ENCODE measurements at regions not wholly inside any gene's neighbourhood (a gene's known extent, or its start where the extent isn't known, plus 50 kb on each side); places are given as distances from the start of the nearest gene placed in this dataset.

DNA sequence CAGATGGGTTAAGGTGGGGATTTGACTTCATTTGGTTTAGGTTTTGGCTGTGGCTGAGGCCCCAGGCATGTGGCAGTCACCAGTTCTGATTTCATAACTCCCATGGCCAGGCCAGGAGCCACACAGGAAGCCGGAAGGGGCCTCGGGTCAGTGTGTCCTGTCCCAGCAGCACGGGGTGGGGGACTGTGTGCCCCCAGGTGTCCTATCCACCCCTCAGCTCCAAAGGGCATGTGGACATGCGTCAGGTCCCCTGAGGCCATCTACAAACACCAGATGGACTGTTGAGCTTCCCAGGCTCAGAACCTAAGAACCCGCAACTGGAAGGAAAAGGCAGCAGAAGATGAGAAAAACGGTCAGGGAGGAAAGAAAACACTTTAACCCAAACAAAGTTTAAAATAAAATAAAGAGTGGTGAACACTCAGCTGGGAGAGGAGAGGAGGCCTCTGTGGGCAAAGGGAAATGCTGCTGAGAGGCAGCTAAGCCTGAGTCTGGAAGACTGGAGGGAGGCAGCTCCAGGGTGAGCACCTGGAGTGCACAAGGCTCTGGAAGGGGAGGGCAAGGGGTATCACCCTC, 260.8 kb downstream of the AUH start:
- no peak for DNase-seq (ENCODE audit: low read depth)

DNA sequence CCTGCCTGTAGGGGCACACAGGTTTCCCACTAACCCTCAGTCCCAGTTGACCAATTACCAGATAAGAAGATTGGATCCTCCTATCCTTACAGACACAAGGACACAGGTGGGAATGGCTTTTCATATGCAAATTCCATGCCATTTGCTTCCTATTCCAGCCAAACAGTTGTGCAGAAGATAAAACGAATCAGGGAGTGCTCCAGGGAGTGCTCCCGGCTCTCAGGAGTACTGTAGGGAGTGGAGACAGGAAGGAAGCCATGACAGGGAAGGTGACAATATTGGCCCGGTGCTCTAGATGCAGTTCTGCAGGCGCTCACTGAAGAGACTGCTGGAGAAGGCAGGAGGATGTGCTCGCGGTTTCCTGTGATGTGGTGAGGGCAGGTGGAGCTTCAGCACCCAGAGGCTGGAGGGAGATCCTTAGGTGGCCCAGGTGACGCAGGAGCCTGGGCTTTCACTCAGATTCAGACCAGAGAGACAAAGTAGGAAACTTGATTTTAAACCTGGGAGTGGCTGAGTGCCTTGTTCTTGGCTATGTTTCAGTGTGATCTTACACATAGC, 260.0 kb downstream of the AUH start:
- peak; percentile 43 for DNase-seq (ENCODE audit: low read depth)

DNA sequence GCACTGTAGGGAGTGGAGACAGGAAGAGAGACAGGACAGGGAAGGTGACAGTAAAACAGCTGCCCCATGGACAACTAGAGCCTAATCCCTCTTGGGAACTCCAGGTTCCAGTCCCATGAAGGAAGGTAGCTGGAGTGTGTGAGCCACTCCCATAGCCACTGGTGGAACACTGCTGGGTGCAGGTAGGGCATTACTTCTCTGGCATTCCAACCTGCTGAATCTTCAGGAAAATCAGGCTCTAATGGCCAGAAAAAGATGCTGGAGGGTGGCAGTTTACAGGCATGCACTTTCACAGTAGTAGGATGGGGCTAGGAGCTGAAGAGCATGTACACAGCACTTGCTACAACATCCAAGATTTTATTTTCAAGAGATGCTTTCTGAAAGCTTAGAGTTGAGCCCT, 259.4 kb downstream of the AUH start:
- no peak for DNase-seq (ENCODE audit: low read depth)

DNA sequence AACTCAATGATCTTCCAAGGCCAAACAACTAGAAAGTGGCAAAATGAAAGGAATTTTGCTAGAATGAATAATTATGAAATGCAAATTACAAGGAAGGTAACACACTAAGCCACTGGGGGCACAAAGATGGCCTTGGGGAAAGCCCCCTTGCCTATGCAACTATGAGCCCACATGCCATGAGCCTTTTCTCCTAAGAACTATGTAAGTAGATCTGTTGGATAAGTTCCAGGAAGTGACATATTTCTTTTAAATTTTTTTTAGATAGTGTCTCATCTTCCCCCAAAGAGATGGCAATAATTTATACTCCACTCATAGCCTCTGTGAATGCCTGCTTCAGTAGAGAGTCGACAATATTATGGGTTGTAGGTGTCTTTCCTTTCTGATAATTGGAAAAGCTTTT, 257.8 kb downstream of the AUH start:
- no peak for DNase-seq (ENCODE audit: low read depth)

DNA sequence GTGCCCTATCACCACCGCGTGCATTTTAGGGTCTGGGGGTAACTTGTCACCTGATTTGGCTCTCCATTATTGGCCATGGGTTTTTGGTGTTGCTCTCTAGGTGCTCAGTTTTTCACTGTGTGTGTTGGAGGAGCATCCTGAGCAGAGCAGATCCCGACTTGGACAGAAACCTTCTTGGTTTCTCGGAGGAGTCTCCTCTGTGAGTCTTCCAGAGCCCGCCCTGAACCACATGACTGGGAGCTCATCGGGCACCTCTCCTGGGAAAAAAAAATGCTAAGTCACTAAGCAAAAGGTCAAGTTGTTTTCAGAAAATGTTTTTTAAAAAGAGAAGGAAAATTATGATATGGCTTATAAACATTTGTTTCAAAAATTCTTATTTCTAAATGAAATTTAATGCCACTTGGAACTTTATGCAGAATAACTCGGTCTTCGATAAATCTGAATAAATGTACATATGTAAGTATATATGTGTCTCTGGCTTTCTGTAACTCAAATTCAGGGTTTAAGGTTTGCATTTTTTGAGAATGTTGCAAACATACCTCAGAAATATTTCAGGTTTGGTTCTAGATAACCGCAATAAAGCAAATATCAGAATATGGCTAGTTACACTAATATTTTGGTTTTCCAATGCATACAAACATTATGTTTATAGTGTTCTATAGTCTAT, 255.2 kb downstream of the AUH start:
- no peak for DNase-seq (ENCODE audit: low read depth)

DNA sequence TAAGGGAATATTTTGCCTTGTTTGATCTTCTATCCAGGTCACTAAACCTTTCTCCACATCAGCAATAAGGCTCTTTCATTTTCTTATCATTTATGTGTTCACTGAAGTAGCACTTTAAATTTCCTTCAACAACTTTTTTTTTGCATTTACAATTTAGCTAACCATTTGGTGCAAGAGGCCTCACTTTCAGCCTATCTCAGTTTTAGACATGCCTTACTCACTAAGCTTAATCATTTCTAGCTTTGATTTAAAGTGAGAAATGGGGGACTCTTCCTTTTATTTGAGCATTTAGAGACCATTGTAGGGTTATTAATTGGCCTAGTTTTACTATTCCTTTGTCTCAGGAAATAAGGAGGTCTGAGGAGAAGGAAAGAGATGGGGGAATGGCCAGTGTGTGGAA, 250.5 kb downstream of the AUH start:
- DNase-seq (ENCODE audit: low read depth): no peak

DNA sequence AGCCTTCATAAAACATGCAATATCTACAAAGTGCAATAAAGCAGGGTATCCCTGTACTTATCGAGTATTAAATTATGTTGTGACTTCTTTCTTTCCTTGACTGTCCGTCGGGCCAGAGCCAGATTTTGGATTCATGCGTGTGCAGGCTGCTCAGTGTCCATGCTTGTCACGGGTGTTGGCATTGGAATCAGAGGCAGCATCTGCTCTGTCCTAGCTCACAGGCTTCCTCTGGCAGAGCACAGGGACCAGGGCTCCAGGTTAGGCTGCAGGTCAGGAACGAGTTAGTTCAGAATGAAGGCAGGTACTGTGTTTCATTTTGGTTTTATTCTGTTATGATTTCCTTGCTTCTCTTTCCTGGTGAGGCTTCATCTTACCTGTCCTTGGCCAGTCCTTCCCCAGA, 249.8 kb downstream of the AUH start:
- DNase-seq (ENCODE audit: low read depth): no peak

DNA sequence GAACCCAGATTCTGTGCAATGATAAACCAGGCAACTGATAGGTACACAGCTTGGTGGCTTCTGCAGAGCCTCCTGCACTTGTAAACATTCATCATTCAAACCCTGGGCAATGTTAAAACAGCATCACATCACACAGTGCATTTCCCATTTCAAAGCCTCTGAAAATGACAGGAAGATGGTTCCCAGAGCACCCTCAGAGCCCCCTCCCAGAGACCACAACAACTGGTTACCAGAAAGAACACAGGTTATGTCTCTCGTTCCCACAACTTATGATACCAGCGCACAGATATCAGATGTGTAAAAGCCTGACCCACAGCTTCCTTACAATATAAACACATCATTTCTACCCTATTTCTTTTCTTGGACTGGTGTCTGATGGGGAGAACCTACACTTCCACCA, 248.7 kb downstream of the AUH start:
- no peak for DNase-seq (ENCODE audit: low read depth)

DNA sequence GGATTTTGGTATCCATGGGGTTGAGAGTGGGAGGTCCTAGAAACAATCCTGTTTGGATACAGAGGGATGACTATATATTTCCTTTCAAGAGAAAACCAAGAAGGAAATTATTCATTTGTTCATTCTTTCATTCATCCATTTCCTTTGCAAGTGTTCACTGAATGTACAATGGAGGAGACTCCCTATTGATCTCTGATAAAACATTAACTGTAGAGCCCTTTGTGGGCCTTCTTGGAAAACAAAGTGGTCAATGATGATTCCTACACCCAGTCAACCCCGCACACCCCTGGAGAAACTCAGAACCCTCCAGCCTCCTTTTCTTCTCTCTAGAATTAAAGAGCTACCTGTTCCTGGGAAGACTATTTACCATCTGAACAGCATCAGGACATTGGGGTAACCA, 247.3 kb downstream of the AUH start:
- DNase-seq (ENCODE audit: low read depth): no peak

DNA sequence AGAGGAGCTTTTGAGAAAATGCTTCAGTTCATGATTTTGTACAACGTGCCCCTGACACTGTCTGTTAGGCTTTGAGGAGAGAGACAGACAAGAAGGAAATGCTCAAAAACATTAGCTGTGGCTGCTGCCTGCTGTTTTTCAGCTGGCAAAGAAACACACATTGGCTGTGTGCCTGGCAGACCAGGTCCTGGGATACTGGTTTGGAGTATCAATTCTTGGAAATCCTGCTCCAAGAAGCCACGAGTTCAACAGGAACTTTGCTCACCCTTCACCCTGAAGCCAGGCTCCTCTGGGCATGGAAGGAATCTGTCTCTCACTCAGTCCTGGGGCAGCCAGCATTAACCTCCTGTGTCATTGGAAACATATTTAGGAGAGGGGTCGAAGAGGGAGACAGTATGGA, 245.5 kb downstream of the AUH start:
- DNase-seq (ENCODE audit: low read depth): no peak

DNA sequence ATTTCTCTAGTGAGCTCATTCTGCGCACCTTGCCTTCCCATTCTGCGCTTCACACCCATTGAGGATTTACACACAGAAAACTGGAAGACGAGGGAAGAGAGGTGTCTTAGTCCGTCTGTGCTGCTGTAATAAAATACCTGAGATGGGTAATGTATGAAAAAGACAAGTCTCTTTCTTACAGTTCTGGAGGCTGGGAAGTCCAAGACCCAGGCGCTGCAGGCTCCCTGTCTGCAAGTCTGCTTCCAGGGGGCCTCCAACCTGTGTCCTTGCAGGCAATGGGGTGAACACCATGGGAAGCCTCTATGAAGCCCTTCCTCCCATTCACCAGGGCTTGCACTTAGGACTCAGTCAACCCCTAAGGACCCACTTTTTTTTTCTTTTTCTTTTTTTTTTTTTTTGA, 245.0 kb downstream of the AUH start:
- no peak for DNase-seq (ENCODE audit: low read depth)

DNA sequence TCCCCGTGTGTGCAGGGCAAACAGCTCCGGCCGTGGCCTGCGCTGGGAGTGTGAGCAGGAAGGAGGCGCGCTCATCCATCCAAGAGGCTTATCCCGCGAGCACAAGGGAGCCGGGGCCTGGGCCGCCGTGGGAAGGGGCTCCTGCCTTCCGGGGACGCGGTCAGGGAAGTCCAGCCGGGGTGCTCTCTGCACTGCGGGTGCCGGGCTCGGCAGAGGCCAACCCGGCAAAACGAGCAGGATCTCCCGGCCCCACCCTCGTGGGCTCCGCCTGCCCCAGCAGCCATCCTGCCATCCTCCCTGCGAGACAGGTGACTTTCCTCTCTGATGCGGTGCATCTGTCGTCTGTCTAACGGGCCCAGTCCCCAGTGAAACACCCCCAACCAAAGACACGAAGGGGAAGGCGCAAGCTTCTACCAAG, 244.2 kb downstream of the AUH start:
- DNase-seq (ENCODE audit: low read depth): no peak

DNA sequence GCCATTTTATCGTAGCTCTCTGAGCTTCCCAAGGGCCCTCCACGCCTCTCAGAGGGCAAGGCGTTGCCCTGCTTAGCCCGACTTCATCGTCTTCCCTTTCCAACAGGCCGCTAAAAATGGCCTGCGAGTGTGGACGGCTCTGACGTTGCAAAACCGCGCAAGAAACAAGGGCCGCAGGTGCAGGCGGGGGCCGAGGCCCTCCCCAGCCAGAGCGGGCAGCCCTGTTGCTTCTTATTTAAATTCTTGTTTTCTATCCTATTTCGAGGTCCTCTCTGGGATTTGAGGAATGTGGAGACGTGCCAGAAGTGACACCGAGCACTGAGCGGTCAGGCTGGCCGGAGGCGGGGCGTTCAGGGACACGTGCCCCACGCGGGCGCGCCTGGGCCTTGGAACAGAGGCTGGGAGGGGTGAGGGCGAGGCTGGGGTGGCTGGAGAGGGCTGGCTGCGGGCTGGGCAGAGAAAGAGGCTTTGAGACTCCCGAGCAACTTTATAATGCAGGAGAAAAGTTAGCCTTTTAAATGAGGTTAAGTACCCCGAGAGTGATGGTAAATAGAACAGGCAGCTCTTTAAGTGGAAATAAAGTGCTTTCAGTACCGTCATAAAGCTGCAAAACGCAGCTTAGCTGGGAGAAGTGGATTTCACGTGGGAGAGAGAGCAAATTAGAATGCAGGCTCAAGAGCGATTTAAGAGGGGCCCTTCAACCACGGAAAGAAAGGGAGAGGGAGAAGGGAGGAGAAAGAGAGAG, 243.6 kb downstream of the AUH start:
- no peak for DNase-seq (ENCODE audit: low read depth)

DNA sequence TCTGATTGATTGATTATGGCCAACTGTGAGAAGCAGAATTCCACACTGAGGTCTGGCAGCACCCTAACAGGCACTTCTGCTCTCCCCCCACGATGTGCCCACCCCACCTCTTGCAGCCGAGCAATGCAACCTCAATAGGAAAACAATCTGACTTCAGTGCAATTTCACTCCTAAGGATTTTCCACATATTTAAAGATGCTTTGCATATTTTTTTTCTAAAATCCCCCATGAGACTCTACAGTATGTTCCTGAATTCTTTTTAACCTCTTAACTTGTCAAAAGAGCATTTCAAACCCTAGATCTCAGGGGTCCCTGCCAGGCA, 243.1 kb downstream of the AUH start:
- DNase-seq (ENCODE audit: low read depth): no peak

DNA sequence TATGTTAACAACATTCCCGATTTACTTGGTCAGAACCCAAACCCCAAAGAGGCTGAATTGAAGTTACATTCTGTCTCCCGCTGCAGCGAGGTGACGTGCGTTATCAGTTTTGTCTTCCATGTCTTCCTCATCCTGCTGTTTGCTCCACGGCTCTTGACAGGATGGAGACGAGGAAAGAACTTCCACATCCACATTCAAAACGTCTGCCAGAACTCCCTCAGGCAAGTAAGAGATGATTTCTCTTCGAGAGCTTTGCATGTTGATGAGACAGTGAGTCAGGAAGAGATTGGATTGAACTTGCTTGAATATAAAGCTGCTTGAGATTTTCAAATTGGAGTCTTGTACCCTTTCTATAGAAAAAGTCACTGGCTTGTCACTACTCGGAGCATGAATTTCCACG, 242.6 kb downstream of the AUH start:
- DNase-seq (ENCODE audit: low read depth): no peak

DNA sequence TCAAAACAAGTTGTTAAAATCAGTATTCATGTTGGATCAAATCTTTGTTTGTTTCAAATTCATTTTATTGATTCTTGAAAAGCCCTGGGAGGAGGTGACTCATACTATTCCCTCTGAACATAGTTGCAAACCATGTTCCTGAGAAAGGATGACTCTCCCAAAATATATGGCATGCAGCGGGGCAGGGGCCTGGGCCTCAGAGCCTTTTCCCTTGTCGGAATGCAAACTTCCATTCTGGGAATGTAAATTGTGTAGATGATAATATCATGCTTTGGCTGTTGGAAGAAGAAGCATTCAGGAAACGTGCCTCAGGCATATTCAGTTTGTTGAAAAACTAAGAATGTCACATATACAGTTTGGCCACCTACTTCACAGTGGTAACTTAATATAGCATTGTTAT, 242.0 kb downstream of the AUH start:
- DNase-seq (ENCODE audit: low read depth): no peak

DNA sequence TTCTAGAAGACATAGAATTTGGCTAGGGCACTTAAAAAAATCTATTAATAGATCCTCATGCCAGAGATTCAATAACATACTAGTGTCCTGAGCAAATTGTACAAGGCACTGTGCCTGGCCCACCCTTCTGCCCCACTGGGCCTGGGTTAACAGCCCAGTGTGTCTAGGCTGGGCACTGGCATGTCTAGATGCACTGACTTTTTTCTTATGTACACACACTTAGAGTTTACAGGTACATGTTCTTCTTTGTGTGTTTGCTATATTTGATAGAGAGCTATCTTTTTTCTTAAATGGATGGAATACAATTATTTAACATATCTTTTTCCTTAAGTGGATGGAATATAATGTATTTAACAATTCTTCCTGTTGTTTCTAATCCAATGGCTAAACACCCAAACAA, 241.5 kb downstream of the AUH start:
- no peak for DNase-seq (ENCODE audit: low read depth)

DNA sequence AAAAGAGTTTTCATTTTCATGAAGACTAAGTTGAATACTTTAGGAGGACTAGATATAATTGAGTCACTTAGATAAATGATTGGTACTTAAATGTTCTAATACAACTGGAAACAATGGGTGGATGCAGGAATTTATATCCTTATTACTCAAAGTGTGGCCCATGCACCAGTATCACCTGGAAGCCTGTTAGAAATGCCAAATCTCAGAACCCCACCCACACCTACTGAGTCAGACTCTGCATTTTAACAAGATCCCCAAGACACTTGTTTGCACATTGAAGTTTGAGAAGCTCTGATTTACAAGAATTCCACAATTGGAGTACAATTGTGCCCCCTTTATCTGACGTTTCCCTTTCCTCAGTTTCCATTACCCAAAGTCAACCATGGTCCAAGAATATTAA, 239.0 kb downstream of the AUH start:
- DNase-seq (ENCODE audit: low read depth): no peak

DNA sequence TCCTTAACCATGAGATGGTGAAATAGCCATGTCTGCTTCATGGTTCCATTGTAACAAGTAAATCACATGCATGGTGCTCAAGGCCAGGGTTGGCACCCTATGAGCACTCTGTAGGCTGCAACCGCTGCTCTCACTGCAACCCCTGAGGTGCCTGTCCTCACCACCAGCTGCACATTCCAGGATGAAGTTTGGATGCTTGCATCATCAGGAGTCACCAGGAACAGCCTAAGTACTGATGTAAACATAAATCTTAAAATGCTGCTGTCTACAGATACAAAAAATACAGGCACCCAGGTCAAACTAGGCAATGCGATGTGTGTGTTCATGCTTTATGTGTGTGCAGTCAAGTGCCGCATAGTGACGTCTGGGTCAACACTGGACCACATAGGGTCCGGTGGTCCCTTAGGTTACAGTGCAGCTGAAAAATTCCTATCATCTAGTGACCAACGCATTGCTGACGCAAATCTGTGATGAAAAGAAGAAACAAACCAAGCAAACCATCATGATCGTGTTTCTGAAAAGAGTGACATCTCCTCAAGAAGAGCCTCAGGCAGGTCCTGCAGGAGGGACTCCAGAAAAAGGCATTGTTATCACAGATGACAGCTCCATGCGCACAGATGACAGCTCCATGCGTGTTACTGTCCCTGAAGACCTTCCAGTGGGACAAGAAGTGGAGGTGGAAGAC, 234.8 kb downstream of the AUH start:
- no peak for DNase-seq (ENCODE audit: low read depth)

DNA sequence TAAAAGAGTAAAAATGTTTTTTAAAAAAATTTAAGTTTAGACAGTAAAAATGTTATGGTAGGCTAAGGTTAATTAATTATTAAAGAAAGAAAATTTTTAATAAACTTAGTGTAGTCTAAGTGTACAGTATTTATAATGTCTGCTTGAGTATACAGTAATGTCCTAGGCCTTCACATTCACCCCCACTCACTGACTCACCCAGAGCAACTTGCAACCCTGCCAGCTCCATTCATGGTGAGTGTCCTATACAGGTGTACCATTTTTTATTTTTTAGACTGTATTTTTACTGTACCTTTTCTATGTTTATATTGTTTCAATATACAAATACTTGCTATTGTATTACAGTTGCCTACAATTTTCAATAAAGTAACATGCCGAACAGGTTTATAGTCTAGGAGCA, 234.1 kb downstream of the AUH start:
- DNase-seq (ENCODE audit: low read depth): no peak

DNA sequence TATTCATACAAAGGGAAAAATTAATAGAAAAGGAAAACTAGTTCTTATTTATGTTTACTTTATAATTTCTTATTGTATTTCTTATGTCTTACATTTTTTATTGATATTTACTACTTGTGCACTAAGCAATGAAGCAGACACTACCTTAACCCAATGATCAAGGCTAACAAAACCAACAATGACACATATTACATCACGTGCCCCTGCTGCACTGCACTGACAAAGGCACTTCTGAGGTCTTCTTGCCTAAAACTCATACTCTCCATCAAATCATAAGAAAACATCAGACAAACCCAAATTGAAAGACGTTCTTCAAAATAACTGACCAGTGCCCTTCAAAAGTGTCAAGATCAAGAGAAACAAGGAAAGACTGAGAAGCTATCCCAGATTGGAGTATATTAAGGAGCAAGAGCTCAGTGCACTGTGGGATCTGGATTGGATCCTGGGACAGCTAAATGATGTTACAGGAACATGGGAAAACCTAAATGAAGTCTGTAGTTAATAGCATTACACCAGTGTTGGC, 230.9 kb downstream of the AUH start:
- no peak for DNase-seq (ENCODE audit: low read depth)

DNA sequence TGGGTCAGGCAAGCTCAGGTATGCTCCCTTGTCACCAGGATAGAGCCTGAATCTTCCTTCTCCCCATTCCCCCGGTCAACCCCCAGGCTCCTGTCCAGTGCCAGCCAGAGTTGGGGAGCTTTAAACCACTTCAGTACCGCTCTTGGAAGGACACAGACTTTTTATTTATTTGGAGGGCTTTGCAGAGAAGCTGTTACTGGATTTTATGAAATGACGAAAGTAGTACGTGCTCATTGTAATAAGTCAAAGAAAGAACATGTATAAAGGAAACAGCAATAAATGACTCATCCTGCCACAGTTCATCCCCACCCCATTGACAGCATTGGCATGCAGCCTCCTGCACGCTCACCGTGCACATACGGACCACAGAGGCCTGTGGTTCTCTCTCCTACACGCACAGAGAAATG, 230.3 kb downstream of the AUH start:
- DNase-seq (ENCODE audit: low read depth): peak; percentile 25

DNA sequence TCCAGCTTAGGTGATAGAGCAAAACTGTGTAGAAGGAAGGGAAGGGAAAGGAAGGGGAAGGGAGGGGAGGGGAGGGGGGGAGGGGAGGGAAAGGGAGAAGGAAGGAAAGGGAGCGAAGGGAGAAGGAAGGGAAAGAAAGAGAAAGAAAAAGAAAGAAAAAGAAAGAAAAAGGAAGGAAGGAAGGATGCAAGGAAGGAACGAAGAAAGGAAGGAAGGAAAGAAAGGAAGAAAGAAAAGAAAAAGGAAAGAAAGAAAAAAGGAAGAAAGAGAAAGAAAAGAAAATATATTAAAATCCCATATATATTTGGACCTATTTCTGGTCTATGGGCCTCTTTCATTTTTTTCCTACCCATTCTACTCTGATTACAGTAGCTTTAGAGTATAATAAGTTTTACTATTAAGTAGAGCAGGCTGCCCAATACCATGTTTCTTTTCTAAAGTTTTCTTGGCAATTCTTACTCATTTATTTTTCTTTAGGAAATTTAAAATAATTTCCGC, 229.1 kb downstream of the AUH start:
- DNase-seq (ENCODE audit: low read depth): no peak

Data from stimulated activated CD8-positive, alpha-beta memory T cell treated with anti-CD3 and anti-CD28 coated beads, Interleukin-12 subunit alpha, Interleukin-12 subunit beta, amount 100 ng/mL, for 4 hours (primary cell).